ENCODE measurements at regions not wholly inside any gene's neighbourhood (a gene's known extent, or its start where the extent isn't known, plus 50 kb on each side); places are given as distances from the start of the nearest gene placed in this dataset.

DNA sequence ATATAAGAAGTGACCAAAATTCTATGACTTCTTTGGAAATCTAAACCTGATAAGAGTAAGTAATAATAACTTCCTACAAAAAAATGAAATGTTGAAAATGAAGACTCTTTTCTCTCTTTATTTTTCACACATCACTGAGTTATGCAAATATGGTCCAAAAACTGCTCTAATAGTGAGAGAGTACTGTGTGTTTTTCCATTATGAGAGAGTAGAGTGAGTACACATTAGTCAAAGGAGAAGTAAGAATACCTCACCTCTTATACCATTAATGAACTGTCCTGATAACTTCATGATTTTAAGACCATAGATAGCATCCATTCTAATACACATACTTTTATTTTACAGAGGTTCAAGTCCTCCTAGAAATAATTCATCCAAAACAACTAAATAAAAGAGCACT is 1310.2 kb downstream of the SI start:
- Histone ChIP-seq H3K4me1 (no peaks in the 10 kb centered on the region), H3K36me3 (no peaks in the 10 kb centered on the region), H3K27me3 (no peaks in the 10 kb centered on the region), H3K9me3 (no peaks in the 10 kb centered on the region), H3K4me3 (no peak overlapping the region), H3K27ac (no peak overlapping the region)
- ATAC-seq (ENCODE audit: low FRiP score in 2 of 2) (no peak), DNase-seq (no peak)
- no peak for TF ChIP-seq POLR2AphosphoS5 (IDR thresholded peaks at IDR 0.05)
- TF ChIP-seq, protein P1, sequence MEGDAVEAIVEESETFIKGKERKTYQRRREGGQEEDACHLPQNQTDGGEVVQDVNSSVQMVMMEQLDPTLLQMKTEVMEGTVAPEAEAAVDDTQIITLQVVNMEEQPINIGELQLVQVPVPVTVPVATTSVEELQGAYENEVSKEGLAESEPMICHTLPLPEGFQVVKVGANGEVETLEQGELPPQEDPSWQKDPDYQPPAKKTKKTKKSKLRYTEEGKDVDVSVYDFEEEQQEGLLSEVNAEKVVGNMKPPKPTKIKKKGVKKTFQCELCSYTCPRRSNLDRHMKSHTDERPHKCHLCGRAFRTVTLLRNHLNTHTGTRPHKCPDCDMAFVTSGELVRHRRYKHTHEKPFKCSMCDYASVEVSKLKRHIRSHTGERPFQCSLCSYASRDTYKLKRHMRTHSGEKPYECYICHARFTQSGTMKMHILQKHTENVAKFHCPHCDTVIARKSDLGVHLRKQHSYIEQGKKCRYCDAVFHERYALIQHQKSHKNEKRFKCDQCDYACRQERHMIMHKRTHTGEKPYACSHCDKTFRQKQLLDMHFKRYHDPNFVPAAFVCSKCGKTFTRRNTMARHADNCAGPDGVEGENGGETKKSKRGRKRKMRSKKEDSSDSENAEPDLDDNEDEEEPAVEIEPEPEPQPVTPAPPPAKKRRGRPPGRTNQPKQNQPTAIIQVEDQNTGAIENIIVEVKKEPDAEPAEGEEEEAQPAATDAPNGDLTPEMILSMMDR (IDR thresholded peaks at IDR 0.05), result no peak
- TF ChIP-seq POLR2A (IDR thresholded peaks at IDR 0.05), result no peak
- no peak for TF ChIP-seq EP300 (IDR thresholded peaks at IDR 0.05)

DNA sequence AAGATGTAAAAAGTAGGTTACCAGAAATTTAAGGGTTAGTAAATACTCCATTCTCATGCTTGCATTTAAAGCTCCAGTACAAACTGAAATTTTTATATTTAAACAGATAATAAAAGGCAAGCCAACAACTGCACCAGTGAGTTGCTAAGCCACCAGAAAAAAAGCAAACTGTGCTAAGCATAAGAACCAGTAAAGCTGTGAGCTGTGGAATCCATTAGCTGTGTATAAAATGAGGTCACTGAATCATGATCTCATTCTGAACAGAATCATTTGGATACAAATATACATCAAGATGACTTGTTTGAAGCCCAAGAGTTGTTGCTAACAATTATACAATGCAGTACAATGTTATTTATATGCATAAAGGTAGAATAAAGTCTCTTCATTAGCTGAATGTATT is 1312.2 kb downstream of the SI start:
- Histone ChIP-seq H3K27ac (no peak overlapping the region), H3K36me3 (no peaks in the 10 kb centered on the region), H3K27me3 (no peaks in the 10 kb centered on the region), H3K4me1 (no peaks in the 10 kb centered on the region), H3K9me3 (peaks cover 0 to 4% (median 0%) of the 10 kb centered on the region in 4 donors), H3K4me3 (no peak overlapping the region)
- ATAC-seq (ENCODE audit: low FRiP score in 2 of 2), result no peak
- TF ChIP-seq POLR2AphosphoS5 (IDR thresholded peaks at IDR 0.05), result no peak
- no peak for TF ChIP-seq EP300 (IDR thresholded peaks at IDR 0.05)
- TF ChIP-seq, protein P1 (IDR thresholded peaks at IDR 0.05), result no peak
- no peak for TF ChIP-seq POLR2A (IDR thresholded peaks at IDR 0.05)
- no peak for DNase-seq

DNA sequence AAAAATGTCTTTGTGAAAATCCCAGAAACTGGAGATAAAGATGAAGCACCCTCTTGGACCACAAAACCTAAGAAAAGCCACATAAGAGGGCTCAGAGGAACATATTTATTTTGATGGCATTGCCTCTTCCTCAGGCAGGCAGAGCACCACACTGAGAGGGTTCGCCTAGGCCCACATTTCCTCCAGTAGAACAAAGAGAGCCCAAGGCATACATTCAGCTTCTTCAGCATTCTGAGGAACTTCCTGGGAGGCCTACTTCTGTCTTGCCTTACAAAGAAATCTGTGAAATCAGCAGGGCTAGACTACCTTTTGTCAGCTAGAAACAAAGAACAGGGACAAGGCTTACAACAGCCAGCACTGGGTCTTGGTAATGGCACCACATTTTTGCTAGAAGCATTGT is 1325.3 kb downstream of the SI start:
- Histone ChIP-seq H3K27ac (no peak overlapping the region), H3K4me3 (no peak overlapping the region), H3K36me3 (no peaks in the 10 kb centered on the region), H3K9me3 (peaks cover 0 to 16% (median 0%) of the 10 kb centered on the region in 4 donors), H3K4me1 (no peaks in the 10 kb centered on the region), H3K27me3 (no peaks in the 10 kb centered on the region)
- ATAC-seq (ENCODE audit: low FRiP score in 2 of 2) (no peak), DNase-seq (no peak)
- 69 to 73% methylated on average over 1 of the region's 1 CpG for whole genome bisulfite sequencing, 2 donors
- TF ChIP-seq POLR2AphosphoS5 (IDR thresholded peaks at IDR 0.05) (no peak), POLR2A (IDR thresholded peaks at IDR 0.05) (no peak), EP300 (IDR thresholded peaks at IDR 0.05) (no peak)
- TF ChIP-seq, protein P1 (IDR thresholded peaks at IDR 0.05), result no peak

DNA sequence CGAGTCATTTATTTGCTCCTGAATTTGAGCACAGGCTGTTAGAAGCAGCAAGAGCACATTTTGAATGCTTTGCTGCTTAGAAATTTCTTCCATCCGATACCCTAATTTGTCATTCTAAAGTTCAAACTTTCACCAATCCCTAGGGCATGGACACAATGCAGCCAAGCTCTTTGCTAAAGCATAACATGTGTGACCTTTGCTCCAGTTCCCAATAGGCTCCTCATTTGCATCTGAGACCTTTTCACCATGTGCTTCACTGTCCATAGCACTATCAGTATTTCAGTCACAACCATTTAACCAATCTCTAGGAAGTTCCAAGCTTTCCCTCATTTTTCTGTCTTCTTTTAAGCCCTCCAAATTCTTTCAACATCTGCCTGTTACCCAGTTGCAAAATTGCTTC is 1333.1 kb downstream of the SI start:
- ATAC-seq (ENCODE audit: low FRiP score in 2 of 2) (no peak), DNase-seq (no peak)
- H3K9me3 ChIP-seq, result peaks cover 0 to 3% (median 0%) of the 10 kb centered on the region in 4 donors
- H3K27me3 ChIP-seq, result no peaks in the 10 kb centered on the region
- H3K27ac ChIP-seq, result no peak overlapping the region
- WGBS, 2 donors, result 66 to 78% methylated on average over 2 of the region's 2 CpGs
- no peaks in the 10 kb centered on the region for H3K36me3 ChIP-seq
- no peak overlapping the region for H3K4me3 ChIP-seq
- TF ChIP-seq POLR2AphosphoS5 (IDR thresholded peaks at IDR 0.05) (no peak), EP300 (IDR thresholded peaks at IDR 0.05) (no peak), POLR2A (IDR thresholded peaks at IDR 0.05) (no peak)
- TF ChIP-seq, protein P1 (IDR thresholded peaks at IDR 0.05), result no peak
- no peaks in the 10 kb centered on the region for H3K4me1 ChIP-seq

DNA sequence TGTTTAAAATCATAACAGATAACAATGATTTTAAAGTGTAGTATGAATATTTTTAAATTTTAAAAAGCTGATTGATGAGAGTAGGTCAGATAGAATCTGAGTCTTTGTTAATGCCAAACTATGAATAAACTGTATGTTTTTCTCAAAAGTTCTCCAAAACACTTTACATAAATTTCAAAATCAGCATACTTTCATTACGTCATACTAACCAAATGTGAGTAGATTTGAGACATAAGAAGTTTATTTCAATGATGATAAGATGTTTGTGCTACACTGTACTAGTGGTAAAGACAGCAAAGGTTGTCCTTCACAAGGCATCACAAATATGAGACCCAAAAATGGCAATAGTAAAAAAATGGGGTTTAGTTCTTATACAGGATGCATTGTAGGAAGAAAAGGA is 1342.9 kb downstream of the SI start:
- Histone ChIP-seq H3K27me3 (no peaks in the 10 kb centered on the region), H3K36me3 (no peaks in the 10 kb centered on the region), H3K27ac (no peak overlapping the region), H3K4me1 (no peaks in the 10 kb centered on the region), H3K9me3 (peaks cover 0 to 7% (median 3%) of the 10 kb centered on the region in 4 donors), H3K4me3 (no peak overlapping the region)
- no peak for ATAC-seq (ENCODE audit: low FRiP score in 2 of 2)
- TF ChIP-seq, protein P1 (IDR thresholded peaks at IDR 0.05), result no peak
- TF ChIP-seq POLR2A (IDR thresholded peaks at IDR 0.05), result no peak
- no peak for TF ChIP-seq POLR2AphosphoS5 (IDR thresholded peaks at IDR 0.05)
- TF ChIP-seq EP300 (IDR thresholded peaks at IDR 0.05), result no peak
- WGBS, 2 donors, result 66 to 68% methylated on average over 1 of the region's 1 CpG
- no peak for DNase-seq
